Loucy (cell line): ENCODE measurements at regions not wholly inside any gene's neighbourhood (a gene's known extent, or its start where the extent isn't known, plus 50 kb on each side); places are given as distances from the start of the nearest gene placed in this dataset.

Experiments
- EZH2phosphoT487 ChIP-seq: fragments of 200-600 bp; IDR thresholded peaks from 2 replicates; pipeline ENCODE4 v1.6.1; 2018; ENCODE audit warnings: antibody characterized with exemption, mild to moderate bottlenecking, moderate library complexity, borderline replicate concordance
- TF ChIP-seq, protein P1 (sequence below): fragments of 200-600 bp; sonication (generic); conservative IDR thresholded peaks from 2 replicates; pipeline ENCODE4 v1.5.1; 2014; ENCODE audit warnings: mild to moderate bottlenecking, antibody characterized with exemption, low read length

DNA sequence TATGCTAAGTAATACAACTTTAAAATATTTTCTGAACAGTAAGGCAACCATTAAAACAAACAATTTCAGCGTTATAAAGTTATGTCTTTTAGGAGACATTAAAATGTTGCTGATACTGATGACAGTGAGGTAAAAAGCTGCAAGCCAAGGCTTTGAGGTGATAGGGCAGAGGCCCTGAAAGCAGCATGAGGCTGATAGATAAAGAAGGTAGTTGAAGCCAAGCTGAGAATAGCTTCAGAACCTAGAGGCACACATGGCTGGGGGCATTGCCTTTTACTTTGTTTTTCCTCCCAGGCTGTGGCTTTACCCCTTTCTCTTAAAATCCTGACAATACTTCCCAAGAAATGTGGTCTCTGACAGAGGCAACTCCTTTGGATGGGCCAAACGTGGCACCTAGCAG lies 149.0 kb upstream of the WWC1 start:
- TF ChIP-seq, protein P1, sequence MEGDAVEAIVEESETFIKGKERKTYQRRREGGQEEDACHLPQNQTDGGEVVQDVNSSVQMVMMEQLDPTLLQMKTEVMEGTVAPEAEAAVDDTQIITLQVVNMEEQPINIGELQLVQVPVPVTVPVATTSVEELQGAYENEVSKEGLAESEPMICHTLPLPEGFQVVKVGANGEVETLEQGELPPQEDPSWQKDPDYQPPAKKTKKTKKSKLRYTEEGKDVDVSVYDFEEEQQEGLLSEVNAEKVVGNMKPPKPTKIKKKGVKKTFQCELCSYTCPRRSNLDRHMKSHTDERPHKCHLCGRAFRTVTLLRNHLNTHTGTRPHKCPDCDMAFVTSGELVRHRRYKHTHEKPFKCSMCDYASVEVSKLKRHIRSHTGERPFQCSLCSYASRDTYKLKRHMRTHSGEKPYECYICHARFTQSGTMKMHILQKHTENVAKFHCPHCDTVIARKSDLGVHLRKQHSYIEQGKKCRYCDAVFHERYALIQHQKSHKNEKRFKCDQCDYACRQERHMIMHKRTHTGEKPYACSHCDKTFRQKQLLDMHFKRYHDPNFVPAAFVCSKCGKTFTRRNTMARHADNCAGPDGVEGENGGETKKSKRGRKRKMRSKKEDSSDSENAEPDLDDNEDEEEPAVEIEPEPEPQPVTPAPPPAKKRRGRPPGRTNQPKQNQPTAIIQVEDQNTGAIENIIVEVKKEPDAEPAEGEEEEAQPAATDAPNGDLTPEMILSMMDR: no peak
- no peak for TF ChIP-seq EZH2phosphoT487
